Mesenteric fat pad (tissue), 1 donor: ENCODE measurements at regions not wholly inside any gene's neighbourhood (a gene's known extent, or its start where the extent isn't known, plus 50 kb on each side); places are given as distances from the start of the nearest gene placed in this dataset.
"Not testable (repeated sequence)": the region's sequence is repeated elsewhere in the genome, so short reads cannot be mapped to it uniquely, and the experiment has no call there.

Experiments used
- DNase-seq: peaks from one replicate; pipeline ENCODE4 v3.0.0-alpha.2; 2020; ENCODE audit warnings: low spot score
- donor health status: DM: yes; HTN: yes; CAD: no.

GRCh38 chr15:92821491-92822116 is 78.5 kb upstream of the CHD2 start:
- no peak for DNase-seq

GRCh38 chr15:92822216-92823144 is 77.6 kb upstream of the CHD2 start:
- no peak for DNase-seq

GRCh38 chr15:92825985-92826384 is 74.1 kb upstream of the CHD2 start:
- DNase-seq, result no peak

GRCh38 chr15:92827991-92828390 is 72.1 kb upstream of the CHD2 start:
- not testable (repeated sequence) for DNase-seq

- DNase-seq, result no peak
Observed at GRCh38 chr15:92829875-92830274, 70.2 kb upstream of the CHD2 start.

- DNase-seq, result no peak
Observed at GRCh38 chr15:92831336-92831654, 68.8 kb upstream of the CHD2 start.

GRCh38 chr15:92831655-92832328 is 68.3 kb upstream of the CHD2 start:
- no peak for DNase-seq

GRCh38 chr15:92833106-92833433 is 67.1 kb upstream of the CHD2 start:
- no peak for DNase-seq

GRCh38 chr15:92833493-92834271 is 66.4 kb upstream of the CHD2 start:
- DNase-seq, result no peak

- DNase-seq, result no peak
Observed at GRCh38 chr15:92839696-92840095, 60.4 kb upstream of the CHD2 start.

GRCh38 chr15:92840149-92840548 is 60.0 kb upstream of the CHD2 start:
- no peak for DNase-seq

- no peak for DNase-seq
Observed at GRCh38 chr15:92843326-92843725, 56.8 kb upstream of the CHD2 start.

GRCh38 chr15:92843814-92844213 is 56.3 kb upstream of the CHD2 start:
- no peak for DNase-seq

GRCh38 chr15:92845126-92845508 is 55.0 kb upstream of the CHD2 start:
- no peak for DNase-seq

- no peak for DNase-seq
Observed at GRCh38 chr15:92846741-92847140, 53.4 kb upstream of the CHD2 start.

- no peak for DNase-seq
Observed at GRCh38 chr15:92847841-92848240, 52.3 kb upstream of the CHD2 start.

- no peak for DNase-seq
Observed at GRCh38 chr15:92848464-92848851, 51.7 kb upstream of the CHD2 start.

GRCh38 chr15:92848852-92849598 is 51.1 kb upstream of the CHD2 start:
- DNase-seq, result no peak

- not testable (repeated sequence) for DNase-seq
Observed at GRCh38 chr15:92850218-92850617, 49.9 kb upstream of the CHD2 start.
